Jurkat, Clone E6-1 (cell line): ENCODE measurements at regions not wholly inside any gene's neighbourhood (a gene's known extent, or its start where the extent isn't known, plus 50 kb on each side); places are given as distances from the start of the nearest gene placed in this dataset.
"Not testable (repeated sequence)": the region's sequence is repeated elsewhere in the genome, so short reads cannot be mapped to it uniquely, and the experiment has no call there.

ENCODE experiments used
- DNase-seq: peaks from one replicate; pipeline ENCODE4 v3.0.0-alpha.2; 2011; ENCODE audit warnings: low read depth, low spot score
- H3K4me3 ChIP-seq: 2 replicates; pipeline ENCODE4 v1.5.1; 2011; ENCODE audit warnings: mild to moderate bottlenecking, low read length, control low read depth, moderate library complexity

DNA sequence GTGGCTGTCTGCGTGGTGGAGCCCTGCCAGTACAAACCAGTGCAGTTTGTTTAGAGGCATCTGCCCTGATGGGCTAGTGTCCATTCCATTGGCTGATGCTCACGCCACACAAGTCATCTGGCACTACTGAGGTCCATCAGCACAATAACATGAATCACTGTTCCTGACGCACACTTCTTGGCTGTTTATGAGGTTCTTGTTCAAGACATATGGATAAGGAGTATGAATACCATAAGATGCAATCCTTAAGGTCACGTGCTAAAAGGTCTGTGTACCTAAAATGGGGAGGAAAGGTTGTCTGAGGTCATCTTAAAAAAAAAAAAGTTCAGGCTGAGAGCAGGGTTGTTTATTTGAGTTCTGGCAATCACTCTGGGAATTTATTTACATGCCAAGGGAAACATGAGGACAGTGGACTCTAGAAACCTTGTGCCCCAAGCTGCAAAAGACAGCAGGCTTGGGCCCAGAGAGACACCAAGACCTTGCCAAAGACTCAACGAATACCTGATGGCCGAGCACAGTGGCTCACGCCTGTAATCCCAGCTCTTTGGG, 54.1 kb upstream of the SHLD1 start:
- no peak for DNase-seq
- no peak overlapping the region for H3K4me3 ChIP-seq

DNA sequence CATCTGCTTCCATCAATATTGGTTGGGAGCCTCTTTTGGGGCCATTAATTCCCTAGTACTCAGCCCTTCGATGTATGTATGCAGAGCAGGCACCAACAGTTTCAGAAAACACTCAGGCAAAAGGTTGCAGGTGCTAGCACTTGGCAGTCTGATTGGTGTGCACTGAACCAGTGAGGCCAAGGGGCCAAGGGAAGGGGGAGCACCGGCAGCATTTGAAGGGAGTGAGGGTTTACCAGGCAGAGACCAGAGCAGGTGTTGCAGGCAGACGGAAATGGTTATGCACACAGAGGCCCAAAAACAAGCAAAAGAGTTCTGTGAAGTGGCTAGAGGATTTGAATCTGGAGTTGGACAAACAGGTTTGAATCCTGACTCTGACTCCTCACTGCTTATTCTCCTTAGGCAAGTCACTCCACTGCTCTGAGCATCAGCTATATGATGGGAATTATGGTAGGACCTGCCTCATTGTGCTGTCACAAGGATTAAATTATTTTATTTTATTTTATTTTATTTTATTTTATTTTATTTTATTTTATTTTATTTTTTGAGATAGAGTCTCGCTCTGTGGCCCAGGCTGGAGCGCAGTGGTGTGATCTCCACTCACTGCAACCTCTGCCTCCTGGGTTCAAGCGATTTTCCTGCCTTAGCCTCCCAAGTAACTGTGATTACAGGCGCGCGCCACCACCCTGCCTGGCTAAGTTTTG, 58.1 kb upstream of the SHLD1 start:
- H3K4me3 ChIP-seq, result no peak overlapping the region
- DNase-seq, result peak; percentile 64

DNA sequence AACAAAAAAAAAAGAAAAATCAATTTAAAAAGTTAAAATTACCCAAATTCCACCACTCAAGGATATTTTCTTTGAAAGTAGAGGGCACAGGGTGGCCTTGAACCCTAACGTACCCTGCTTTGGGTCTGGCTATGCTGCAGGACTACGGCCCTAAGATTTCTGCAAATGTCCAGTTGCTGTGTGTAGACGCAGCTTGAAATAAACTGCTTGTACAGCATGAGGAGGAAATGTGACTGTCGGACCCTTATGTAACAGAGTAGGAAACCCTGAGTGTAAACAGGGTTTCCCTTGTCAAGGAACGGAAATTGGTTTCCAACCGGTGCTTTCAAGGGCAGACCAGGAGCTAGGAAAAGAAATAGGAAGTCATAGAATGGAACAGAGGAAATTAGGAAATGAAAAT, 60.7 kb upstream of the SHLD1 start:
- no peak overlapping the region for H3K4me3 ChIP-seq
- no peak for DNase-seq

DNA sequence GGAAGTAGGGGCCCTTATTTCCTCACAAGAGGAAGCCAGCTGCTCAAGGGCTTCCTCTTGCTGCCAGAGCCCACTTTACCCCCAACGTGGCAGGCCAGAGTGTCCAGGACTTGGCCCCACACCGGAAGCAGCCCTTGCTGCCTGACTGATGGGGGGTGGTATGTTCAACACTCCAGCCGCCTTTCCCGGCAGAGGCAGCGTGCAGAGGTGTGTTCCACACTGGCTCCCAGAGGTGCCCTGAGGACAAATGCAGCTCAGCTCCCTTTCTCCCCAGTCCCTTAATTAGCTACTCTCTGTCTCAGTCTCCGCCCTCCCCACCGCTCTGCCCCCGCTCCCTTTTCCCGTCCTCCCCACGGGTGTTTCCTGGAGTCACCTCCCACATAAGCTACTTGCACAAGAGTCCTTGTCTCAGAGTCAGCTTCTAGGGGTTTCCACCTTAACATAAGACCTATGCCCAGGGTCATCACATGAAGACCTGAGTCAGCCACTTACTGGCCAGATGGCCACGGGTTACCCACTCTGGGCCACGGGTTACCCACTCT, 61.7 kb upstream of the SHLD1 start:
- H3K4me3 ChIP-seq, result no peak overlapping the region
- DNase-seq, result no peak

DNA sequence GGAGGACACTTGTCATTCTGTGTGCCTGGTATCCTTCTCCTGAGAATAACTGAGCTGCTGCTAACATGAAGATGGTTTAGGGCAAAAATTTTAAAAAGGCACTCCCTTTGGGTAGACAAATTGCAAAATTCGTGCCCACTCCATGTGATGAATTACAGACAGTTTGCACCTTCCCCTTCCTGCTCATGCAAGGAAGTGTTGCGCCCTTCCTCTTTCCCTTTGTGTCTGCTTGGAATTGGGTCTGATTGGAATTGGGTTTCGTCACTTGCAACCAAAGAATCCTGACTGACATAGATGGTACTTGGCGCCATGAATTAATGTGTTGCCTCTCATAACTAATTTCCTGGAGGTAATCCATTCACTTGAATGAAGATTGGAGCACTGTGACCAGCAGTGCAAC, 62.3 kb upstream of the SHLD1 start:
- H3K4me3 ChIP-seq, result no peak overlapping the region
- DNase-seq, result no peak

DNA sequence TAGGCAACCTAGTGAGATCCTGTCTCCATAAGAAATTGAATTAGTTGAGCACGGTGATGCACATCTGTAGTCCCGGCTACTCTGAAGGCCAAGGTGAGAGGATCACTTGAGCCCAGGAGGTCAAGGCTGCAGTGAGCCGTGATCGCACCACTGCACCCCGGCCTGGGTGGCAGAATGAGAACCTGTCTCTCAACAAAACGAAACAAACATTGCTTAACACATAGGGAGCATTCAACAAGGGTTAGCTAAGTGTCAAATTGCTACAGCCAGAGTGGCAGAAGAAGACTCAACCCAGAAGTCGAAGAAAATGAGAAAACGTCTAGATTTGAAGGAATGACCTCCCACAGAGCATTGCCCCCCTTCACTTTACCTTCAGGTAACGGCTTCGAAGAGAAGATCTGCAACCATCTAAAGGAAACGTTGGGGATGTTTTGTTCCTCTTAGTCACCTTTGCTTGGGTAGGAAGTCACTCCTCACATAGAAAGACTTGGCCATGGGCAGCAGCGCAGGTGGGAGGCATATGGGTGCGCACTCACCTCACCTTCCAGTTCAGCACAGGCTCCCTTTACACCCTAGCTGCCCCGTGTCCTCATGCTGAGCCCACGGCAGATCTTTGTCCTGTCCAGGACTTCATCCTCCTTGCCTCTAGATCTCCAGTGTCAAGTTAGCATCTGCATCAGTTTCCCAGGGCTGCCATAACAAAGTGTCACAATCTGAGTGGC, 63.7 kb upstream of the SHLD1 start:
- DNase-seq, result no peak
- H3K4me3 ChIP-seq, result no peak overlapping the region

DNA sequence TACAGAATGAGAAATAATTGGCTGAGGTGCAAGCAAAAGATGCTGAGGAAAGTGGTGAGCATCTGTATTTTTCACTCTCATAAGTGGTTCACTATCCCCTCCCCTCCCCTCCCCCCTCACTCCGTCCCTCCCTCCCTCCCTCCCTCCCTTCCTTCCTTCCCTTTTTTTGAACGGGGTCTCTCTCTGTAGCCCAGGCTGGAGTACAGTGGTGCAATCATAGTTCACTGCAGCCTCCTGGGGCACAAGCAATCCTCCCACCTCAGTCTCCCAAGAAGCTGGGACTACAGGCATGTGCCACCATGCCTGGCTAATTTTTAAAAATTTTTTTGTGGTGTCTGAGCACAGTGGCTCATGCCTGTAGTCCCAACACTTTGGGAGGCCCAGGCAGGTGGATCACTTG, 67.6 kb upstream of the SHLD1 start:
- H3K4me3 ChIP-seq, DNase-seq: not testable (repeated sequence)

DNA sequence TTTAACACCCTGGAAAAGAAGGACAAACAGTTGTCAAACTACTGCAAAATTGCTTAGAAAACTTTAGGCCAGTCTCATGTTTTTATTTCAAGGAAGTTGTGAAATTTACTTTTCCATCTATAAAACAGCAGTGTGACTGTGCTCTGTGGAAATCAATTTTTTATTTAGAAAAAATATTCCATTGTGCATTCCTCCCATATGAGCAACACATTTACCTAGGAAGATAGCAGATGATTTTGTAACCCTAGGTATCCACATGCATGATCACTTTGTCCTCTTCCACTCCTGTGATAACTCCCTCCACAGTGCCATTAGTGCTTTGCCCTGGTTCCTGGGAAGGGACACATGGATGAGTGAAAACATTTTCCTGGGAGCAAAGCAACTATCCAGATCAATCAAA, 69.4 kb upstream of the GPCPD1 start:
- no peak overlapping the region for H3K4me3 ChIP-seq
- DNase-seq, result no peak

DNA sequence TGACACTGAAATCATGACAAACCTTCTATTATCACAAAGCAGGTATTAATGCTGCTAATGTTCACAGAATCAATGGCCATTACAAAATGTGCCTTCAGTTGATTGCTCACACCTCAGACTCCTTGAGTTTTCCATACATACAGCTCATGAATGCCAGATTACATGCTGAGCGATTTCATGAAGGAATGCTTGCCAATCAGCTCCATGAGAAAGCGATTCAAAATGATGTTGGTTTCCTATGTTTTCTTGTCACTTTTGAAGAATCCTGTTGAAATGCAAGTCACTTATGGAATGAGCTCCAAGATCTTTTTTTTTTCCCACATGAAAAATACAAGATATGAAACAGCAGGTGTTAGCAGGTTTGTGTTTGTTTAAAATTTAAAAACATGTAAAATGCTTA, 68.0 kb upstream of the GPCPD1 start:
- no peak overlapping the region for H3K4me3 ChIP-seq
- no peak for DNase-seq

DNA sequence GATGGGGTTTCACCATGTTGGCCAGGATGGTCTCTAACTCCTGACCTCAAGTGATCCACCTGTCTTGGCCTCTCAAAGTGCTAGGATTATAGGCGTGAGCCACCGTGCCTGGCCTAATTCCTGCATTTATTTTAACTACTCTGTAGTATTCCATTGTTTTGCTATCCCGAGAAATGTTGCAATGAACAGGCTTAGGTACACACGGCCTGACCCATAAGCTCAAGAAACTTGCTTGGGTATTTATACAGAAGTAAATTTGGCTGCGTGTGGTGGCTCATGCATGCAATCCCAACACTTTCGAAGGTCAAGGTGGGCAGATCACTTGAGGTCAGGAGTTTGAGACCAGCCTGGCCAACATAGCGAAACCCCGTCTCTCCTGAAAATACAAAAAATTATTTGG, 67.1 kb upstream of the GPCPD1 start:
- not testable (repeated sequence) for DNase-seq, H3K4me3 ChIP-seq

DNA sequence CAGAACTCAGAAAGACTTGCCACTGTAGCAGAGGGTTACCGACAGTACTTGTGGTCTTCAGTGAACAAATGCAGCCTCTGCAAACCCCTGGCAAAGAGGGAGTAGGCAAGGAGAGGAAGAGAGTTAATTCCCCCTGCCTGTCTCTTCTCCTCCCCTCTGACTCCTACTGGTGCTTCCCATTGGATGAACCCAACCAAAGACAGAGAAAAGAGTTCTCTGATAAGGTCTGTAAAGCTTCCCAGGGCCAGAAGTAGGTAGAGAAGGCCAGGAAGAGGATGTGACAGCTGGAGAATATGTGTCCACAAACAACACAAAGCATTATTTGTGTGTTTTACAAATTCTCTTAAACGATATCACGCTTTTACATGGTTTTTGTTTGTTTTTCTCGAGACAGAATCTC, 66.6 kb upstream of the GPCPD1 start:
- DNase-seq, result no peak
- H3K4me3 ChIP-seq, result no peak overlapping the region

DNA sequence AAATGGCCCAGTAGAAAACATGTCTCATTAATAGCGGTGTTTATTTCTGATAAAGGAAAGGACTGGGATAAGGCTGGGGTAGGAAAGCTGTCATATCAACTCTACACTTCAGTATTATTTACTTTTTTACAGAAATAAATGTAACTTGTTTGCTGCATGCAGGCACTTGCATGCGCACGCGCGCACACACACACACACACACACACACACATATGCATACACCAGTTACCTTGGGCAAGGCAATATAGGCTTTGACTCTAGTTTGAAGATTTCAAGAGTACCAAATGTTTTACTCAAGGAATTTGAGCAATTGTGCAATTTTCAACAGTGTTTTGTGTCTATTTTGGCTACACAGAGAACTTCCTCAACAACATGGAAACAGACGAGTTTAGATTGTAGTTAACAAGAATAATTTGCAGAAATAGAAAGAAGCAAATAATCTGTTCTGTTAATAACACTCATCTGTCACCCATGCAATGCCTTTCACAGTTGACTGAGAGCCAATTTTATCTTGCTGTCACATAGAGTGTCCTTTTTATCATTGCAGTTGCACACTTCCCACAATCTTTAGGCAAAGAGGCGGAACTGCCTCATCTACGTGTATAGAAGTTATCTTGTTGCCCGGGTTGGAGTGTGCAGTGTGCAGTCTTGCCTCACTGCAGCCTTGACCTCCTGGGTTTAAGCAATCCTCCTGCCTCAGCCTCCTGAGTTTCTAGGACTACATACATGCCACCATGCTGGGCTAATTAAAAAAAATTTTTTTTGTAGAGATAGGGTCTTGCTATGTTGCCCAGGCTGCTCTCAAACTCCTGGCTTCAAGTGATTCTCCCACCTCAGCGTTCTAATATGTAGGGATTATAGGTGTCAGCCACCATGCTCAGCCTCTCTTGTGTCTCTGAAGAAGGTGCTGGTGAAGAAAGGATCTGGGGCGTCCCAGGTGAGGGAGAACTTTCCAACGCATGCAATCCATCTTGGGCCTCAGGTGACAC, 64.6 kb upstream of the GPCPD1 start:
- DNase-seq, result no peak
- H3K4me3 ChIP-seq, result no peak overlapping the region

DNA sequence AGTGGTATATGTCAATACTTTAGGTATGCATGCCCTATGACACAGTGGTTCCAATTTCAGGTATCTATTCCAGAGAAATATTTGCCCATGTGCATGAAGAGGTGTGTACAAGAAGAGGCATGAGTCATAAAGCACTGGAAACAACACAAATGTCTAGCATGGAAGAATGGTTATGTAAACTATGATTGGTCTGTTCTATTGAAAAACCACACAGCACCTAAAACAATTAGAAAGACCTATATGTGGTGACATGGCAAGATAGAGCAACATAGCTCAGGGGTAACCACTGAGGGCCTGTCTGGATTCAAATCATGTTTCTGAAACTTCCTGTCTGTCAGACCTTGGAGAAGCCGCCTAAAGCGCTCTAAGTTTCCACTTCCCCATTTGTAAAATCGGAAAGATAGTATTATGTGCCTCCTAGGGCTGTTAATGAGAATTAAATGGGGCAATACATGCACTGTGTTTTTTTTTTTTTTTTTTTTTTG, 63.4 kb upstream of the GPCPD1 start:
- DNase-seq, result no peak
- no peak overlapping the region for H3K4me3 ChIP-seq

DNA sequence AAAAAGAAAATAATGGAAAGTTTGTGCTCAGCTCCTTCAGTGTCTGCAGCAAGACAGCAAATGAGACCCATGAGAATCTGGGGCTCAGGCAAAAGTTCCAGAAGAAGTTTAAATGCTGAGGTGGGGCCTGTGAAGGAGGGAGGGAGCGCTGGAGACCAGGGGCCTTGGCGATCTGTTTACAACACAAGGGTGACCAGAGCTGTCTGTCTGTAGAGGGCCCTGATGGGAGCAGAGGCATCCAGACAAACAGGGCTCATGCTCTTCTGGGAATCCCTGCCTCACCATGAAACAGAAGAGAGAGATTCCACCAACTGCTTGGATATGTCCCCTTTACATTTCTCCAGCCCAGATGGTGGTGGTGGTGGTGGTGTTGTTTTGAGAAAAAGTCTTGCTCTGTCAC, 60.1 kb upstream of the GPCPD1 start:
- DNase-seq, result no peak
- H3K4me3 ChIP-seq, result no peak overlapping the region

DNA sequence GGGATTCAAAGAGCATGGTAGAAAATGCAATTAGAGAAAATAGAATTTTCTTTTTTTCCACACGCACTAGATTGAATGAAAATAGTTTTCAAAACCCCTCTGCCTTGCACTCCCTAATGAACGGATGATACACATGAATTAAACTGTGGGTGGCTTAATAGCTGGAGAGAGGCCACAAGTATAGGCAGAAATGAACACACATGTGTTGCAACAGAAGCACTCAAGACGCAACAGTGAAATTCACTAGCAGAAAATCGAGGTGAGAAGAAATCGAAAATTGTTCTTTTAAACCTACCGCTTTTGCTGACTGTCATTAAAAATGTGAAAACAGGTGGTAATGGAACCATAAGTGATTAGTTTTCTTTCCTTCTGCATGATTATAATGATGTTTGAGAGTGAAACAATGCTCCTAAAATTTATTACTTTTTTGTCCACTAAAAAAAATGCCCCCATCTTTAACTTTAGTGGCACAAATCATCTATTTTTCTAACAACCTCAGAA, 59.3 kb upstream of the GPCPD1 start:
- no peak for DNase-seq
- no peak overlapping the region for H3K4me3 ChIP-seq

DNA sequence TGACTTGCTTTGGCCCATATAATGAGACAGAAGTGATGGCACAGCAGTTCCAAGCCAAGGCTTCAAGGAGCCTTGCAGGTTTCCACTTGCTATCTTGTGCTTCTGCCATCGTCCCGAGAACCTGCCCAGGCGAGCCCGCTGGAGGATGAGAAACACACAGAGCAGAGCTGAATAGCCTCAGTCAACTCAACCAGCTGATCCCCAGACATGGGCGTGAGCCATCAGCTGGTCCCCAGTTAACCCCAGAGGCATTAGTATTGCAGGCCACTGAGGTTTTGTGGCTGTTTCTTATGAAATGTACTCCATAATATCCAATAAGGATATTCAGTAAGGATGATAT, 57.7 kb upstream of the GPCPD1 start:
- H3K4me3 ChIP-seq, result no peak overlapping the region
- DNase-seq, result no peak

DNA sequence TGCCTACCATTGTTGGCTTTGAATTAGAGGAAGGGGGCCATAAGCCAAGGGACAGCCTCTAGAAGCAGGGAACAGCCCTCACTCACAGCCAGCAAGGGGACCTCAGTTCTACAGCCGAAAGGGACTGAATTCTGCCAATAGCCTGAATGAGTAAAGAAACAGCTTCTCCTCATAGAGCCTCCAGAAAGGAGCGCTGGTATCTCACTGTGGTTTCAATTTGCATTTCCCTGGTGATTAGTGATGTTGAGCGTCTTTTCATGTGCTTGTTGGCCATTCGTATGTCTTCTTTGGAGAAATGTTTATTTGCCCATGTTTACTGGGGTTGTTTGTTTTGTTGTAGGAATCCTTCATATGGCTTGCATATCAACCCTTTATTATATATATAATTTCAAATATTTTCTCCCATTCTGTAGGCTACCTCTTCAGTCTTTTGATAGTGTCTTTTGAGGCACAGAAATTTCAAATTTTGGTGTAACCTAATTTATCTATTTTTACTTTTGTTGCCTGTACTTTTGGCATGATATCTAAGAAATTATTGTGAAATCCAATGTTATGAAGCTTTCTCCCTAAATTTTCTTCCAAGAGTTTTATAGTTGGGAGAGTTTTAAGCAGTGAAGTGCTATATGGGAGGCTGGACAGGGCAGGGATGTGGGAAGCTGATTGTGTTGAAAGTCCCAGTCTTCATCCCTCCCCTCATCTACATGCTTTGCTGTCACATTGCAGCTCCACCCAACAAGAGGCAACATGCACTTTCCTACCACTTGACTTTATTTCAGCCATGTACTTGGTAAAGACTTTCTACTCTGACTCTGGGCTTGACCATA, 57.1 kb upstream of the GPCPD1 start:
- no peak overlapping the region for H3K4me3 ChIP-seq
- no peak for DNase-seq

DNA sequence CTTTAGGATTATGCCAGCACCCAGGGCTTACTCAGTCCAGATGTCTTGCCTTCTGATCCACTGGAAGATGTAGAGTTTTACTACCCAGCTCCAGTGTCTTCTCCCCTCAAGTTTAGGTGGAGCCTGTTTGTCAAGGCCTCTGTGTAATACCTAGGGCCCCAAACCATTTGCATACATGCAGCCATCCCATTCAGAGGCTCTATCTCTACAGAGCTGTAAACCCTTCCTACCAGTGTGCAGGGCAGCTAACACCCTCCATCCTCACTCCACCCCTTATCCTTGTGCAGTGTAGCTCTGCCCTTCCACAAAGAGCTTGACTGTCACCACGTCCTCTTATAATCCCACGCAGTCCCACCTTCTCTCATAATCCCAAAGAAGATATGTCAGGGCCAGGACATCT, 54.6 kb upstream of the GPCPD1 start:
- DNase-seq, result no peak
- no peak overlapping the region for H3K4me3 ChIP-seq
